WERI-Rb-1 (cell line): ENCODE measurements at regions not wholly inside any gene's neighbourhood (a gene's known extent, or its start where the extent isn't known, plus 50 kb on each side); places are given as distances from the start of the nearest gene placed in this dataset.

ENCODE experiments used
- DNase-seq: peaks from one replicate; pipeline ENCODE4 v3.0.0-alpha.2; 2020
- H3K27ac ChIP-seq: fragments of 250-450 bp; sonication (Bioruptor Pico); 2 replicates; pipeline ENCODE4 v1.5.1; 2020; ENCODE audit warnings: mild to moderate bottlenecking, moderate library complexity
- H3K27me3 ChIP-seq: fragments of 250-450 bp; sonication (Bioruptor Pico); 2 replicates; pipeline ENCODE4 v1.5.1; 2021; ENCODE audit warnings: mild to moderate bottlenecking, low read depth, moderate library complexity; ENCODE audit not compliant: insufficient read depth, severe bottlenecking
- H3K36me3 ChIP-seq: fragments of 250-450 bp; sonication (Bioruptor Pico); 2 replicates; pipeline ENCODE4 v1.5.1; 2020; ENCODE audit warnings: mild to moderate bottlenecking, moderate library complexity
- H3K4me3 ChIP-seq: 2 replicates; pipeline ENCODE4 v1.5.1; 2011; ENCODE audit warnings: low read depth, mild to moderate bottlenecking, control low read depth, low read length
- H3K9me3 ChIP-seq: fragments of 250-450 bp; sonication (Bioruptor Pico); 2 replicates; pipeline ENCODE4 v1.5.1; 2021; ENCODE audit warnings: mild to moderate bottlenecking, moderate library complexity; ENCODE audit not compliant: severe bottlenecking
- TF ChIP-seq, protein P1 (sequence below): IDR thresholded peaks from 2 replicates; pipeline ENCODE4 v1.5.1; 2011; ENCODE audit warnings: low read depth, mild to moderate bottlenecking, control low read depth, inconsistent platforms, low read length

DNA sequence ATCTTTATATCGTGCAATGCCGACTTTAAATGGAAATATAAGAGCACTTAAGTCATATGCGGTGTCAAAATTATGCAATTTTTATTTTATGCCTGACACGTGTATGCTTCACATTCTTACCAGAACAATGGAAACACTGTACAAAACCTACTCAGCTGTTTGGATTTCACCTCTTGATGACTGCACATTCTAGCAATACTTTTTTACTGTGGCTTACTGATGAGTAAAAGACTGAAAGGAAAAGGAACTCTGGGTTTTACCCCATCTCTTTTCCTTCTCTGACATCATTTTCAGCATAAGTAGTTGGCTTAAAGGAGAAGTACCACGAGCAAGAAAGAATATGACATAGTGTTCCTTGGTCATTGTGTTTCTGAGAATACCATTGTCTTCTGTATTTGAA lies 142.8 kb downstream of the POLR2M start:
- no peaks in the 10 kb centered on the region for H3K36me3 ChIP-seq
- H3K4me3 ChIP-seq = no peak overlapping the region
- no peak overlapping the region for H3K27ac ChIP-seq
- no peaks in the 10 kb centered on the region for H3K27me3 ChIP-seq
- H3K9me3 ChIP-seq = no peaks in the 10 kb centered on the region
- DNase-seq = no peak
- TF ChIP-seq, protein P1, sequence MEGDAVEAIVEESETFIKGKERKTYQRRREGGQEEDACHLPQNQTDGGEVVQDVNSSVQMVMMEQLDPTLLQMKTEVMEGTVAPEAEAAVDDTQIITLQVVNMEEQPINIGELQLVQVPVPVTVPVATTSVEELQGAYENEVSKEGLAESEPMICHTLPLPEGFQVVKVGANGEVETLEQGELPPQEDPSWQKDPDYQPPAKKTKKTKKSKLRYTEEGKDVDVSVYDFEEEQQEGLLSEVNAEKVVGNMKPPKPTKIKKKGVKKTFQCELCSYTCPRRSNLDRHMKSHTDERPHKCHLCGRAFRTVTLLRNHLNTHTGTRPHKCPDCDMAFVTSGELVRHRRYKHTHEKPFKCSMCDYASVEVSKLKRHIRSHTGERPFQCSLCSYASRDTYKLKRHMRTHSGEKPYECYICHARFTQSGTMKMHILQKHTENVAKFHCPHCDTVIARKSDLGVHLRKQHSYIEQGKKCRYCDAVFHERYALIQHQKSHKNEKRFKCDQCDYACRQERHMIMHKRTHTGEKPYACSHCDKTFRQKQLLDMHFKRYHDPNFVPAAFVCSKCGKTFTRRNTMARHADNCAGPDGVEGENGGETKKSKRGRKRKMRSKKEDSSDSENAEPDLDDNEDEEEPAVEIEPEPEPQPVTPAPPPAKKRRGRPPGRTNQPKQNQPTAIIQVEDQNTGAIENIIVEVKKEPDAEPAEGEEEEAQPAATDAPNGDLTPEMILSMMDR = no peak

DNA sequence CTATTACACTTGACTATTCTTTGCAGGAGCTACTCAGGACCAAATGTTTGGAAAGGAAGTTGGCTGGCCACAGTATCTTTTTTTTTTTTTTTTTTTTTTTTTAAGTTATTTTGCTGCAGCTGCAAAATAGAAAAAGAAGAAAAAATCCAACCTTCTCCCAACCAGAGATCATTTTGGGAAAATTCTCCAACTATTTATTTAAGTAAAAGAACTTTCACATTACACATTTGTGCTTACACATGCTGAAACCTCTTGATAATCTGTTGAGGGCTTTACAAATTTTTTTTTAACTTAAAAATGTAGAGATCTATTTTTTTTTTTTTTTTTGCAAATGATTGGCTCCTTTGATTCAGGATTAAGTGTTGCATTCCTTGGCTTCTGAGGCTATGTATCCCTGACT lies 148.0 kb downstream of the POLR2M start:
- Histone ChIP-seq H3K9me3 (no peaks in the 10 kb centered on the region), H3K27ac (no peak overlapping the region), H3K27me3 (no peaks in the 10 kb centered on the region), H3K36me3 (no peaks in the 10 kb centered on the region), H3K4me3 (no peak overlapping the region)
- TF ChIP-seq, protein P1 = no peak
- DNase-seq = no peak

DNA sequence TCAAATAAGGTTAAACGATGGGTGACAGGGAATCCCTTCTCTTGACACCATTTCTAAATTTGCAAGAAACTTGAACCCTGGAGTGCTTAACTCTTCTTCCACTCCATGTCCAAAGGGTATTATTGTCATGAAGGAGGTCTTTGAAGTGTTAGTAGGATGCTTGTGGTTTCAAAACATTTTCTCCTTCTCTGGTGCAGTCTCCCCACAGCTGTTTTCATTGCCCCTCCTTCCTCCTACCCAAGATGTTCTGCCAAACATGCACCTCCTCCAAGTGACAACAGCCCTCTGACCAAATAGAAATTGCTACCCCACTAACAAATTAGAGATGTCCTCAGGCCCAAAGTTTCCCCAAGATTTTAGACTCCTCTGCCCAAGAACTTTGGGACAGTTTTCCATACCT lies 151.4 kb downstream of the POLR2M start:
- no peaks in the 10 kb centered on the region for H3K36me3 ChIP-seq
- no peak for DNase-seq
- no peaks in the 10 kb centered on the region for H3K9me3 ChIP-seq
- no peak overlapping the region for H3K27ac ChIP-seq
- H3K27me3 ChIP-seq = no peaks in the 10 kb centered on the region
- TF ChIP-seq, protein P1 = no peak
- no peak overlapping the region for H3K4me3 ChIP-seq

DNA sequence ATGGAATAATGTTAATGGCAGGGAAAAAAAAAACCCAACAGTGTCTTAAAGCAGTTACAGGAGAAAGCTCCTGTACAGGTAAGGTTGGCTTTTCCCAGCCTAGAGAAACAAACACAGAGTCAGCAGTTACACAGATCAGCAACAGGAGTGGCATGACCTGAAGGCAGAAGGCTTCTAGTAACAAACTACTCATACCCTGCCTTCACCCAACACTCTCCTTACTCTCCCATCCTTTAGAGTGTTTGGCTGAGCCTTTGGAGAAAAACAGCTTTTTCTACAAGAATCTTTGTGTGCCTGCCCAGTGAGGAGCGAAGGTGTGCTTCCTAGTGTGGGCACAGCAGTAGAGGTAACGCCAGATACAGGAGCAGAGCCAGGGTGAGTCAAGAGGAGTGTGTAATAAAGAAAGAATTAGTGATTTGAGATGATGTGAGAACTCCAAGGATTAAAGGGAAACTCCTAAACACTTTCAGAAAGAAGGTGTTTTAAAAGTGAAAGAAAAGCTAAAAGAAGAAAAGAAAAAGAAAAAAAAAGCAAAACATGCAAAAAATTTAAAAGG lies 152.7 kb downstream of the POLR2M start:
- Histone ChIP-seq H3K9me3 (no peaks in the 10 kb centered on the region), H3K27ac (no peak overlapping the region), H3K36me3 (no peaks in the 10 kb centered on the region), H3K4me3 (no peak overlapping the region), H3K27me3 (no peaks in the 10 kb centered on the region)
- TF ChIP-seq, protein P1 = no peak
- DNase-seq = no peak

DNA sequence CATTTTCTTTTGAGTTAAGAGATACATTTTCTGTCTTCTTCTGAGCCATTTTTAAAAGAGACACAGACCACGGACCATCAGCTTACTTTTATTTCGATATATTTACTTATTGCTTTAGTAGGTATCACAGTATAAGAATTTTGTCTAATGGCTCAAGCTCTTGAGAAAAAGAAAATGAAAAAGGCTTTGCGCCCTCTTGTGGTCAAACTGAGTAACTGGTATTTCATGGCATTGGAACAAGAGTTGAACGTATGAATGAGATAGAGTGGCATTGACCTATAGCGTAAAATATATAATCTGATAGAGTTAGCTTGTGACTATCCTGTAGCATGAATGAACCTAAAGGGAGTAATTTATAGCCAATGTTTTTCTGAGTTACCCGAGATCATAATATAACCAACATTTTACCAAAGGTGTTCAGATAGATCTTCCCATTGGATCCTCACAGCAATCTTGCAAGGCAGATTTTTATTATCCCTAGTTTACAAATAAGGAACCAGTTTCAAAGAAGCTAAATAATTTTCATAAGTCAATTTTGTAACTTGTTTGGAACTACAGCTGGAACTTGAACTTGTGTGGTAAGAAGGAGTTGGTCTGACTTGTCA lies 154.6 kb downstream of the POLR2M start:
- H3K27me3 ChIP-seq = no peaks in the 10 kb centered on the region
- no peak overlapping the region for H3K4me3 ChIP-seq
- H3K9me3 ChIP-seq = no peaks in the 10 kb centered on the region
- TF ChIP-seq, protein P1 = peak; percentile 48; the same call in 1 of the 2 replicates
- peak; percentile 26 for DNase-seq
- H3K36me3 ChIP-seq = no peaks in the 10 kb centered on the region
- H3K27ac ChIP-seq = no peak overlapping the region
